Left renal pelvis (tissue), 4 donors: ENCODE measurements at regions not wholly inside any gene's neighbourhood (a gene's known extent, or its start where the extent isn't known, plus 50 kb on each side); places are given as distances from the start of the nearest gene placed in this dataset.

ENCODE experiments used
- DNase-seq, 4 donors: peaks; one replicate each; pipeline ENCODE4 v3.0.0-alpha.2; 2013; ENCODE audit warnings: low read depth in 4 of 4, low spot score in 3 of 4

DNA sequence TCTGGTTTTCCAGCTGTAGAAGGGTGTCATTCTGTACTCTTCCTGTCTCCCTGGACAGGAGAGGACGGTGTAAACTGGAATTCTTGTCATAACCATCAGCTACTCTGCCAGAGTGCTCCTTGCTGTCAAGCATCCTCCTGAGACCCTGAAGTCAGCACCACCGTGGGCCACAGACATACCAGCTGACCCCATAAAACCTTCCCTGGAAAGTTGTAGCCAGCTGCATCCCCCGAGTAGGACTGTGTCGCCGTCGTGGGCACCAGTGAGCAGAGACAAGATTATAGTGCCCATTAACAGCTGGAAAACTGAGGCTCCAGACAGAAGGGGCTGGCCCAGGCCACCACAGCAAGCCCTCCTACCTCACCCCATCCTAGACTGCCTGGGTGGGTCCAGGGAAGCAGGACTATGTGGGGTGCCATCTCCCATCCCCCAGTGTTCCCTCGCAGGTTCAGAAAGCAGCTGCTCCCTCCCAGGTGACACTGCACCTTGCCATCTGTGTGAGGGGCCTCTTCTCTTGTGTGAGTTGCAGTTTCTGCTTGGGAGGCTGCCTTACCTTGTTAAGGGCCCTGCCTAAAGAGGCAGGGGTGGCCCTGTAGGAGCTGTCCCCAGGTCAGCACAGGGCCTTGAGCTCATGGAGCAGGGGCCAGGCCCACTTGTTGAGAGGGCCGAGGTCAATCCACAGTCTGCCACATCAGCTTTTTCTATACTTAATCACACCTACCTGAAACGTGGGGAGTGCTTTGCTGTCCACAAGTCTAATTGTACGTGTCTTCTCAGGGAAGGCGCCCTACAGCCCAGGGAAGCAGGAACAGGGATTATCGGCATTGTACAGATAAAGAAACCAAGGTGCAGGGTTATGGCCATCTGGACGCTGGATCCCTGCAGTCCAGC, 191.9 kb upstream of the LINGO1 start:
- no peak for DNase-seq

DNA sequence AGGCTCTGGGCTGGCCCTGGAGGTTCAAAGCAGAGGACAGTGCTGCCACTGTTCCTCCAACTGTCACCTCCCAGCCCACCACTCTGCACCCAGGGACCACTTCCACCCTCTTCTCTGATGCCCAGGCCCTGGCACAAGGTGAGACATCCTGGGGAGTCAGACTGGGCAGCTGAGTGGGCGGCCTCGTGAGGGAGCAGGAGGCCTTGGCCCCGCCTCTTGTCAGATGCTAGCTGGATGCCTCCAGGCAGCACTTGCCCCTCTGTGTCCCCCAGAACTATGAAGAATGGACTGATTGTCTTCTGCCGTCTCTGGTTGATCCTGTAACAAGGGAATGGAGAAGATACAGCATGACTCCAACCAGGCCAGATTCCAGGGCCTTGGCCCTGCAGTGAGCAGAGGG, 191.0 kb upstream of the LINGO1 start:
- DNase-seq, result no peak

DNA sequence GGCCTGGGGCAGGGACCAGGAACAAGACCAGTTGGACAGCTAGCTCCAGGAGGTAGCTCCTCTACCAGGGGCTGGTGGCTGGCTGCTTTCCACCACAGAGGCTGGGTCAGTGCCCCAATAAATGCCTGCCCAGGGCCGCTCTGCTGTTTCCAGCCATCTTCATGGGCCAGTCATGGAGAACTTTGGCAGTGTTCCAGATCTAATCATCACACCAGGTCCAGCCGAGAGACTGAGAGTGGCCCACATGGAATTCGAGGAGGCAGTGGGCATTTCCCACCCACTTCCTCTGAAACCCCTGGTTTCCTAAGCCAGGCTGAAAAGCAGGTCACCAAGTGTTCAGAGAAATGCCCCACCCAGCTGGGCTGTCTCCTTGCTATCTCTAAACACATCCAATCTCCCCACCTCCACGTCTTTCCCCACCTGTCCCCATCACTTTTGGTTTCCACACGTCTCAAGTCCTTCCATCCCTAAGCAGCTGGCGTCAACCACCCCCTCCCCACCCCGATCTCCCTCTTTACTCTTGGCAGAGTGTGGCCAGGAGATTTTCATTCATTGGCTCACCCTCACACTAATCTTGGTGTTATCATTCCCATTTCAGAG, 190.0 kb upstream of the LINGO1 start:
- no peak for DNase-seq

DNA sequence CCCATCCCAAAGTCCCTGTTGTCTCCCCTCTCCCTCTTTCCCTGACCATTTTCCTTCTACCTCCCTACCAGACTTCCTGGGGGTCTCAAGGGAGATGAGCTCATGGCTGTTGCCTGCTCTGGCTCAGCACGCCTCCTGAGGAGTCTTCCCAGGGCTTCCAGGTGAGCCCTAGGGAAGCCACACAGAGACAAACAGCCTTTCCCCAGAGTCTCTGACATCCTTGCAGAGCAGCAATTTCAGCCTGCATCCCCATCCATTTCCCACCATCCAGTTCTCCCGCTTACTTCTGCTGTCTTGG, 189.2 kb upstream of the LINGO1 start:
- DNase-seq, result no peak

DNA sequence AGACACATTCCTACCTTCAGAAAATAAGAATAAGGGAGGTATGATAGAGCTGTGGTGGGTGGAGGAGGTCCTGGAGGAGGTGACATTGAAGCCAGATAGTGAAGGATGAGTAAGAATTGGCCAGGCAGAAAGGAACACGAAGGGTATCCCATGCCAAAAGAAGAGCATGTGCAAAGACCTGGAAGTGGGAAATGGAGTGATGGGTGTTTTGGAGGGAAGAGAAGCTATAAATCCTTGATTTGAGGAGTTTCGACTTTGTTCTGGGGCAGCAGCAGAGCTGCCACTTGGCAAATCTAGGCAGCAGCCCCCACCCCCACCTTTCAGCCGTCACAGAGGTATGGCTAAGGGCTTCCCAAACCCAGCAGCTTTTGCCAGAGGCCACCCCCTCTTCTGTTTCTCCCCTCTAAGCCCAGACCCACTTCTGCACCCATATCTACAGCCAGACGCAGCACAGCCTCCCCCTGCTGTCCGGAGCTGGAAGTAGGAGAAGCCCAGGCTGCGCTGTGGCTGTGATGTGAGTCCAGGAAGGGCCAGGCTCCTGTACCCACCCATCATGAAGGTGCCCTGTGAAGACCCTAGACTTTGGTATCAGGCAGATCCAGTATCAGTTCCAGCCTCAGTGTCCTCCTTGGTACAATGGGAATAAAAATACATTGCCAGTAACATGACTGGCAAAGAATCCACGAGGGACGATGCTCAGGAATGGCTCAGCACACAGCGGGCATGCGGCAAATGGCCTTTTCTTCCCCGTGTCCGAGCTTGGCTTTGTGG, 188.7 kb upstream of the LINGO1 start:
- DNase-seq, result peak in 1 of 4 donors; percentile 46

DNA sequence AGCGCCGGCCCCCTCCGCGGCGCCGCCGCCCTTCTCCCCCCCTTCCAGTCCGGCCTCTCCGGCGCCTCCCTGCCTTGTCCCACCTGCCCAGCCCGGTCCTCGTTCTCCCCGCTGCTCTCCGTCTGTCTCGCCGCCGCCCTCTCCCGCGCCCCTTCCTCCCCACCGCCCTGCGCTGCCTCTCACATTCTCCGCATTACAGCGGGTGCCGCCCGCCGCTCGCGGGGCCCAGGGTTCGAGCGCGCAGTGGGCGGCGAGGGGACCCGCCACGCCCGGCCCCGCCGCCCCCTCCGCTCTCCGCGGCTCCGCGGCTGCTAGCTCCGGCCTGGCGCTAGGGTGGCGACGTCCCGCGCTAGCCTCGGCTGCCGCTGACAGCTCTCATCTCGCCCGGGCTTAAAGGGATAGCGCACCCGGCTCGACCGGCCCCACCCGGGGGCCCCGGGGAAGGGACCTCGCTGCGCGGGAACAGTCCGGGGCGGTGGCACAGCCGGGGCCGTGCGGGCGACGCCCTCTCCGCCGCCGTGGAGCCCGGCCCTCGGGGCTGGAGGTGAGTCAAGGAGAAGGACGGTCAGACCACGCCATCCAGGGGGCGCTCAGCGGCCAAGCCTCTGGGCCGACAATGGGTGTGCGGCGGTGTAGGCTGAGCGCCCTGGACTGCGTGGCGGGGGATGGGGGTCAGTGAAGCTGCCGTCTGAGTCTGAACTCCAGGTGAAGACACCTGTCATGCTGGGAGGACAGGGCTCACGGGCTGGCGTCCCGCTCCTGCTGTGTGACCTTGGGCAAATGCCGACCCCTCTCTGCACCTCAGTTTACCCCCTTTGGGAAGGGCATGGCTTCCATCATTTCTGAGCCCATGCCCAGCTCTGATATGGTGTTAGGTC, 187.4 kb upstream of the LINGO1 start:
- DNase-seq, result no peak

DNA sequence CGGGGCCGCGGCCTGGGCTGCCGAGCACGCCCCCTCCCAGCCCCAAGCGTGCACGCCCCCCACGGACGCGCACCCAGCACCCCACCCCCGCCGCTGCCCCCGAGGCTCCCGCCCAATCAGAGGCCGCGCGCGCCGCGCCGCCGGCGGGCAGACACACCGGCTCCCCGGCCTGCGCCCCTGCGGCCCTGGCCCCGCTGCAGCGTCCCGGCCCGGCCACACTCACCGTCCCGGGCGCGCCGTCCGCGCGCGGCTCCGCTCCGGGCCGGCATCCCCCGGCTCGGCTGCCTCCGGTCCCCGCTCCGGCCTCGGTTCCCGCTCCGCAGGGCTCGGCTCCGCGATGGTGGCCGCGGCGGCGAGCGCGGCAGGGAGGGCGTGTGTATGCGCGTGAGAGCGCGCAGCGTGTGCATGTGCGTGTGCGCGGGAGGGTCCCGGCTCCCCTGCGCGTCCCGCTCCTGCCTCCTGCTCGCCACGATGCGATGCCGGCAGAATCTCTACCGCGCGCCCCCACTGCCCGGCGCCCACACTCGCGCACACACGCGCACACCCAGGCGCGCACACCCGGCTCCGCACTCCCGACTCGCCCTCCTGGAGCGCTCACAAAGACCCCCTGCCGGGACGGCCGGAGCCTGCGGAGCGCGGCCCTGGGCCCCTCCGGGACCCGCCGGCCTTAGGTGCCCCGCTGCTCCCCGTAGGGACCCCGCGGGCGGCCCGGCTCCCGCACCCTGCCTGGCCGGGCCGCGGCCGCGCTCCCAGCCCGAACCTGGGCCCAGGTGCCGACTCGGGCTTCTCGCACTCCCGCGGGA, 186.5 kb upstream of the LINGO1 start:
- DNase-seq, result no peak

DNA sequence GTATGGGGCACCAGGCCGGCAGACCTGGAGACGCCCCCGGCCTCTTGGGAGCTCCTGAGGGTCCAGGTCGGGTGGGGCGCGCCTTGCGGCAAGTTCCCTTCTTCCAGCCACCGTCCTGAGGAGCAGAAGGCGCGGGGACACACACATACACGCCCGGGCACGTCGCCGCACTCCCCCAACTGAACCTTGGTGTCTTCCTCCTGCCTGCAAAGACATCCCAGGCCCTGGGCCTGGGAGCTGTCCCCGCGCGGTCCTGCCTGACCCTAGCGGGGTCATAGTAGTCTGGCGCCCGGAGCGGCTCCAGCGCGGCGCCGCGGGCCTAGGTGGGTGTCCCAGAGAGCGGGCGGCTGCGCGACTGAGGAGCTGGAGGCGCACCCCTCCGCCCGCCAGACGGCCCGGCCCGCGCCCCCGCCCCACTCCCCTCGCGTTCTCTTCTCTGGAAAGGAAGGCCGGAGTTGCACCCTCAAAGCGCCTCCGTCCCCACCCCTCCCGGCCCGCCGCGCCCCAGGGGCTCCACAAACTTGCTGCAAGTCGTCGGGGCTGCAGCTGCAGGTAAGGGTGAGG, 185.9 kb upstream of the LINGO1 start:
- DNase-seq, result no peak

DNA sequence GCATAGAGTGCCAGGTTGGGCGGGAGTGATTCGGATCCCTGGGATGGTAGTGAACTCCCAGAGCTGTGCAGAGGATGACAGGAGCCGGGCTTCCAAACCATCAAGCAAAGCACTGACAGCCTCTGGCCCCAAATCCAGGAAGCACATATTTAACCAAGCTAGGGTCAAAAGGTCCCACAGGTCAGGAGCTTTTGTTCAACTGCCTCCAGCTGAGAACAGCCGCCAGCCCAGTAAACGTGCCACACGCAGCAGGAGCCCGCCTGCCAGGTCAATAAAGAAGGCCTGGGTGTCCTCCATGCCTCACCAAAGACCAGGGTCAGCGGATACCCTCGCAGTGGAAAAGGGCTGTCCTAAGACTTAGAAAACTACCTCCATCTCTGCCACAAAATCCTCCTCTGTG, 184.7 kb upstream of the LINGO1 start:
- no peak for DNase-seq

DNA sequence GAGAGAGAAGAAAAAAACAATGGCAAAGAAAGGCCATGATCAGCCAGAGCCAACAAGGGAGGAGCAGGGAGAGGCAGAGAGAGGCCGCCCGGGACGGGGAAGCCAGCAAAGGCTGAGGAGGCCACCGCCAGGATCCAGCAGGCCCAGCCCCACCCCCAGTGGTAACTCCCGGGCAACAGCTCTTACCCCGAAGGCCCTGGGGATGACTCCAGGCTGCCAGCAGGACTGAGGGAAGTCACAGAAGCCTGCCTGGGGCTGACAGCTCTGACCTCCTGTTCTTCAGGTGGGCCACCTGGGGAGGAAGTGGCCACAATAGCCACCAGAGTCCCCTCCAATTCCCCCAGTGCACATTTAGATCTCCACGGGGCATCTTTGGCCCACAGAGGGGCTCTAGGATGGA, 184.3 kb upstream of the LINGO1 start:
- no peak for DNase-seq

DNA sequence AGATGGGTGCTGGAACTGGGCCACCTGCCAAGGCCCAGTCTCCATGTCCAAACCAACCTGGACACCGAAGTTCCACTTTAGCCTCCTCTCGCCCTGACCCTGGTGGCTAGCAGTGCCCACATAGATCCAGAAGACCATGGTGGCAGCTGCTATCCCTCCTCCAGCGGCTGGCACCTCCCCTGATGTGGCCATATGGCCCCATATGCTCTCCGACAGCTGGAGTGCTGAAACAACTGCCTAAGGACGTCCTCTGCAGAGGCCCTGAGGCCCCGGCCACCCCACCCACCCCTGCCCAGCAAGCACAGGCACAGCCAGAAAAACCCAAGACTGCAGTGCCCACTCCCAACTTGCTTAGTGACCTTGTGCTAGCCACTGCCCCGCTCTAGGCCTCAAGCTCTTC, 182.3 kb upstream of the LINGO1 start:
- no peak for DNase-seq

DNA sequence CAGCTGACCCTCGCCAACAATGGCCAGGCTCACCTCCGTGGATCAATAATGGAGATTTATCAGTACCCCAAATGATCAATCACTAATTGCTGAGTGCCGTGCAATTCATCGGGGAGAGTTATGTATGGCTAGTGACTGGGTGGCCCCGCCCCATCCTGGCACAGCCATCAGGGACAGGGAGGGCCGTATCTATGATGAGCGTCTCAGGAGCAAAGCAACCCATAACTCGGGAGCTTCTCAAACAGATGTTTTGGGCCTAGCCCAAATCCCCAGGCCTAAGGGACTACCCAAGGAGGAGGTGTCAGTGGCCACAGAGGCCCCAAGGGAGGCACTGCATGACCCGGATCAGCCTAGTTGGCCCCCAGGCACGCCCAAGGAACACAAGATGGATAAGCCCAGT, 180.0 kb upstream of the LINGO1 start:
- no peak for DNase-seq

DNA sequence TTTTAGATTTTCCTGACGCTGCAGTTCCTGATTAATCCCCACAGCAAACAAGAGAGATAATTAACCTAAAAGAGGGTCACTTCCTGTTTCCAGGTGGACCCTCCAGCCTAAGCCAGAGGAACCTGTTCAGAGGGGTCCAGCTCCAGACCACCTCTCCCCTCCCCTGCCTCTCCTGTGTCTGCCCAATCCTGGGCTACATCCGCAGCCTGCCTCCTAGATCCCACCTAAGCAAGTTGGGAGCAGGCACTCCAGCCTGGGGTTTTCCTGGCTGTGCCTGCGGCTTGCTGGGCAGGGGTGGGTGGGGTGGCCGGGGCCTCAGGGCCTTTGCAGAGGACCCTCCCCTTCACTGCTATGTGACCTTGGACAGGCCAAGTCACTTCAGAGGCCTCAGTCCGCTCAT, 178.6 kb upstream of the LINGO1 start:
- no peak for DNase-seq

DNA sequence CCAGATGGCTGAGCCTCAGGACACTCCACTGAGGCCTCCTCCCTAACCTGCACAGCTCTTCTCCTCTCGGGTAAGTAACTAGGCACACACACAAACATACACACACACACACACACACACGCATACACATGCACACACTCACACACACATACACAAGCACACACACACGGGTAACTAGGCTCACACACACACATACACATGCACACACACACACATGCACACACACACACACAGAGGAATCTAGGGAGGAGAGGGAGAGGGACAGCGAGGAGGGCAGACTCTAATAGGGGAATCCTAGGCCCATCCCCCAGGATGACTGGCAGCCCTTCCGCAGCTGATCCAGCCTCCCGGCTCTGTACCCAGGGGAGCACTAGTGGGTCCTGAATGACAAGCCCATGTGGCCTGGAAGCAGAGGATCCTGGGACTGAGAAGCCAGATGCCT, 177.4 kb upstream of the LINGO1 start:
- no peak for DNase-seq

DNA sequence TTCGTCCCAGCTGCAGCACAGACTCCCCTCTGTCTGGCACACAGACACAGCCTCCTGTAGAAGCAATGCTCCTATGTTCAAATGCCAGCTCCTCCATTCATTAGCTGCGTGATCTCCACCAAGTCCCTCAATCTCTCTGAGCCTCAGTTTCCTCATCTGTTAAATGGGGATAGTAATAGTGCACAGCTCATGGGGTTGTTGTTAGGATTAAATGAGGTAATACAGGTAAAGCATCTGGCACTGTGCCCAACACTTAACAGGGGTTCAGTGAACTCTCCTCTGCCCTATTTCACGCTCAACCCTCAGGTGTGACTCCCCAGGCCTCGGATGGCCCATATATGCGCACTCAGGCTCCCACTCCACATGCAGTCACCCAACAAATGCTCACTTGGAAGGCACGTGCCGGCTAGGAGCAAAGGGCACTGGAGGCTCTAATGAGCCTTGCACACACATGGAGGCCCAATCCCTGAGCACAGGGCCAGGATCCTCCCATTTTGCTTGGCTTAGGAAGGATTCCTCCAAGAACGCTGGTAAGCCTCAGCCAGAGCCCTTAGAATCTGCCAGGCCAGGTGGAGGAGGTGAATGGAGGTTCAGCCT, 176.0 kb upstream of the LINGO1 start:
- DNase-seq, result no peak

DNA sequence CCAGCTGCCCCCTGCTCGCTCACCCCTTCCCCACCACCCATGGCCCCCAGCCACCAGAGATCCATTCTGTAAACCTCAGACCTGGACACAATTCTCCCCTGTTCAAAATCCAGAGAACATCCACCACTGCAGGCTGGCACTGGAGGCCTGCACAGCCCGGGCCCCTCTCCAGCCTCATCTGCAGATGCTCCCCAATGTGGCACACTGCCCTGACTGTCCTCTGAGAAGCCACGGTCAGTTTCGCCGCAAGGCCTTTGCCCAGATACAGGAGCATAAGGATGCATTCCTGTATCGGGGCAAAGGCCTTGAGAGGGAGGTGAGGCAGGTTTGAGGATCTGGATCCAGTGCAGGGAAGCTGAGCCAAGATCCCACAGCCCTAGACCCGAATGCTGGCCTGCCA, 175.4 kb upstream of the LINGO1 start:
- no peak for DNase-seq

DNA sequence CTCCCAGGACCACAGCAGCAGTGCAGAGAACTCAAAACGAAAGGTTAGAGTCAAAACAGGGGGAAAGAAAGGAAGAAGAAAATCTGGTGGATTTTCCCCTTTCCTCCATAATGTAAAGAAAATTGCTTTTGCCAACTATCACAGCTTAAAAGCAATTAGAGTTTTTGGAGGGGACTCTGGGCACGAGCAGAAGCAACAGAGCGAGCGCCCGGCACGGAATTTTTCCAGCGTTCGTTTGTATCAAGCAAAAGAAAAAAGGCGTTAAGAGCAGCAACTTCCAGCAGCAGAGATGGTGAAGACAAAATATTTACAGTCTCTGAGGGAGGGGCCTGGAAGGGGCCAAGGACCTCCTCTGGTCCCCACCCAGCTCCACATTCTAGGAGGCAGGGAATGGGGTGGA, 174.9 kb upstream of the LINGO1 start:
- DNase-seq, result no peak

DNA sequence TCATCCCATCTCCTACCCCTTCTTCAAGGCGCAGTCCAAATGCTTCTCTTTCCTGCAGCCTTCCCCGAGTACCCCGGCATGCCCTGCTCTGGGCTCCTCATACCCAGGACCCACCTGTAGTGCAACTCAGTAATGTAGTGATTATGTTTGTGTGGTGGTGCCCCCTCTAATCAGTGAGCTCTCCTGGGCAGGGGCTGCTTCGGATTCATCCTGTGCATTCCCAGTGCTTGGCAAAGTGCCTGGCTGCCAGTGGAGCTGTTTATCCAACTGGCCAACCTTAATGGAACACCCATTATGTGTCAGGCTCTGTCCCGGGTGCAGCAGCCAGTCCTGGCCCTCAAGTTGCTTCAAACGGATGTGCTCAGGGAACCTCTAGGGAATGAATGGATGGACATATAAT, 174.4 kb upstream of the LINGO1 start:
- DNase-seq, result no peak

DNA sequence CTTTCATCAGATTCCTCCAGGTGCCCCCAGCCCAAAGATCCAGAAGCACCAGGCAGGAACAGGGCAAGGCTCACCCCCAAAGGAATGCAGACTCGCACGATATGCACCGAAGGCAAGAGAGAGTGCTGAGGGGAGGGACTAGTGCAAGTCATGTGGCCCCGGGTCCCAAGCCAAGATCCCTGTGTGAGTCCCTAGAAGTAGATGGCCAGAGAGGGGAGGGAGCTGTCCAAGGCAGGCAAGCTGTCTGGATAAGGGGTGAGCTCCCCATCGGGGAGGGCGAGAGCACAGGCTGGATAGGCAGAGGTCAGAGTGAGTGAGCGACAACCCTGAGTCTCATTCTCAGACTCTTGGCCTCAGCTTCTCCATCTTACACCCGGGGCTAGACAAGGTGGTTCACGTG, 171.5 kb upstream of the LINGO1 start:
- DNase-seq, result no peak
